Neutrophil (primary cell): ENCODE measurements at regions not wholly inside any gene's neighbourhood (a gene's known extent, or its start where the extent isn't known, plus 50 kb on each side); places are given as distances from the start of the nearest gene placed in this dataset.

Experiments
- H3K27ac ChIP-seq: fragments of 200-600 bp; sonication (generic); 2 replicates; pipeline ENCODE4 v1.5.1; 2016; ENCODE audit warnings: mild to moderate bottlenecking, moderate library complexity
- H3K27me3 ChIP-seq: fragments of 200-600 bp; sonication (generic); 2 replicates; pipeline ENCODE4 v1.6.0; 2016; ENCODE audit warnings: mild to moderate bottlenecking
- H3K36me3 ChIP-seq: fragments of 200-600 bp; sonication (generic); 2 replicates; pipeline ENCODE4 v1.5.1; 2017
- H3K4me1 ChIP-seq, 2 experiments: fragments of 200-600 bp in 1 of 2; sonication (generic) in 1 of 2; 1 replicate in 1 of 2; 2 replicates in 1 of 2; pipeline versions ENCODE4 v1.5.1 to v1.6.1; 2013 to 2016; ENCODE audit warnings: low read depth in 1 of 2, low read length in 1 of 2, mild to moderate bottlenecking in 1 of 2, moderate library complexity in 1 of 2; ENCODE audit not compliant: control insufficient read depth in 1 of 2, insufficient read depth in 1 of 2
- H3K4me3 ChIP-seq, 2 experiments: fragments of 200-600 bp in 1 of 2; sonication (generic) in 1 of 2; 1 replicate in 1 of 2; 2 replicates in 1 of 2; pipeline ENCODE4 v1.5.1; 2013 to 2016; ENCODE audit warnings: low read depth in 1 of 2, low read length in 1 of 2, mild to moderate bottlenecking in 1 of 2, moderate library complexity in 1 of 2
- H3K9me3 ChIP-seq: fragments of 200-600 bp; sonication (generic); 2 replicates; pipeline ENCODE4 v1.5.1; 2016
- CTCF ChIP-seq: fragments of 200-600 bp; sonication (generic); IDR thresholded peaks from 2 replicates; pipeline ENCODE4 v1.5.1; 2016; ENCODE audit warnings: antibody characterized with exemption

- Histone ChIP-seq H3K27ac (no peak overlapping the region), H3K4me1 (peaks cover 12 to 17% of the 10 kb centered on the region in 2 experiments), H3K27me3 (no peaks in the 10 kb centered on the region), H3K36me3 (no peaks in the 10 kb centered on the region), H3K4me3 (no peak overlapping the region), H3K9me3 (no peaks in the 10 kb centered on the region)
- no peak for TF ChIP-seq CTCF
Measured at GRCh38 chr7:22016507-22016906, 70.8 kb upstream of the CDCA7L start.

GRCh38 chr7:22013711-22014110 lies 68.0 kb upstream of the CDCA7L start:
- TF ChIP-seq CTCF: no peak
- H3K36me3 ChIP-seq: no peaks in the 10 kb centered on the region
- no peak overlapping the region for H3K4me3 ChIP-seq
- H3K9me3 ChIP-seq: no peaks in the 10 kb centered on the region
- H3K4me1 ChIP-seq: peaks cover 12 to 17% of the 10 kb centered on the region in 2 experiments
- no peaks in the 10 kb centered on the region for H3K27me3 ChIP-seq
- no peak overlapping the region for H3K27ac ChIP-seq

GRCh38 chr7:22008683-22009082 lies 63.0 kb upstream of the CDCA7L start:
- H3K27me3 ChIP-seq: no peaks in the 10 kb centered on the region
- no peak overlapping the region for H3K4me3 ChIP-seq
- H3K4me1 ChIP-seq: peaks cover 0 to 7% of the 10 kb centered on the region in 2 experiments
- no peaks in the 10 kb centered on the region for H3K9me3 ChIP-seq
- no peak for TF ChIP-seq CTCF
- H3K27ac ChIP-seq: no peak overlapping the region
- no peaks in the 10 kb centered on the region for H3K36me3 ChIP-seq

- H3K9me3 ChIP-seq: no peaks in the 10 kb centered on the region
- TF ChIP-seq CTCF: no peak
- no peaks in the 10 kb centered on the region for H3K36me3 ChIP-seq
- peaks cover 0 to 4% of the 10 kb centered on the region in 2 experiments for H3K4me1 ChIP-seq
- no peak overlapping the region for H3K27ac ChIP-seq
- no peaks in the 10 kb centered on the region for H3K27me3 ChIP-seq
- H3K4me3 ChIP-seq: no peak overlapping the region
Measured at GRCh38 chr7:22008087-22008486, 62.4 kb upstream of the CDCA7L start.

- Histone ChIP-seq H3K27ac (no peak overlapping the region), H3K9me3 (no peaks in the 10 kb centered on the region), H3K4me1 (peaks cover 5 to 11% of the 10 kb centered on the region in 2 experiments), H3K27me3 (no peaks in the 10 kb centered on the region), H3K36me3 (no peaks in the 10 kb centered on the region), H3K4me3 (no peak overlapping the region)
- no peak for TF ChIP-seq CTCF
Measured at GRCh38 chr7:22005151-22005550, 59.5 kb upstream of the CDCA7L start.

GRCh38 chr7:22002726-22003125 lies 57.0 kb upstream of the CDCA7L start:
- no peaks in the 10 kb centered on the region for H3K27me3 ChIP-seq
- H3K27ac ChIP-seq: no peak overlapping the region
- TF ChIP-seq CTCF: no peak
- H3K36me3 ChIP-seq: no peaks in the 10 kb centered on the region
- no peak overlapping the region for H3K4me3 ChIP-seq
- H3K9me3 ChIP-seq: no peaks in the 10 kb centered on the region
- H3K4me1 ChIP-seq: peaks cover 5 to 7% of the 10 kb centered on the region in 2 experiments
